ENCODE measurements at regions not wholly inside any gene's neighbourhood (a gene's known extent, or its start where the extent isn't known, plus 50 kb on each side); places are given as distances from the start of the nearest gene placed in this dataset.

DNA sequence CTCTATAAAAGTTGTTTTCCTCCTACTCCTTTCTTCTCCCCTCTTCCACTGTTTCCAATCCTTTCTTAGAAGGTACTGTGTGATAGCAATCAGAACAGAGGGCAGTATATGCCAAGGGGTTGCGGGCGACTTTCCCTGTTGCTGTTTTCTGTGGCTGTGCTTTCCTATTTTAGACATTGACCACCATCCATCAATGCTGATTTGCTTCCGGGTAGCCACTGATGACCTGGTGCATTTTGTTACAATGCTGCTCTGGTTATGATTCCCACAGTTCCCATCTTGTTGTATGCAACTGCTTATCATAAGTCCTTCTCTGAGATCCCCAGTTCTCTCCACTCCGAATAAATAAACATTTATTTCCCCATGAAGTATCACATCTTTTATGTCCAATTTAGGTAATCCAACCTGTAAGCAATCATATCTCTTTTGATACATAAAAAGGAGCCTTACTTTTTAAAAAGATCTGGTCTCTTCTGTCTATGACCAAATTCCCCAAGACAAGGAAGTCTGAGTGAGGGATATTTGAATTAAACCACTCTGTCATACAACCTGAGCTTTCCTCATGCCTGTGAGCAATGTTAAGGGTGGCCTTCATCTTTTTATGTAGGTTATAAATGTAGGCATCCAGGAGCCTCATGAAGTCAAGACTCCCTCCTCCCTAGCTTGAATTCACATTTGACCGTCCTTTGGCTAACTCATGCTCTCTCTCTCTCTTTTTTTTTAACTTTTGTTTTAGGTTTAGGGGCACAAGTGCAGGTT, 52.5 kb upstream of the CD55 start:
- no peak overlapping the region for H3K4me3 ChIP-seq (ENCODE audit: low read depth, low read length)
- no peak for DNase-seq (ENCODE audit: low read depth, low spot score)
- TF ChIP-seq, protein P1, sequence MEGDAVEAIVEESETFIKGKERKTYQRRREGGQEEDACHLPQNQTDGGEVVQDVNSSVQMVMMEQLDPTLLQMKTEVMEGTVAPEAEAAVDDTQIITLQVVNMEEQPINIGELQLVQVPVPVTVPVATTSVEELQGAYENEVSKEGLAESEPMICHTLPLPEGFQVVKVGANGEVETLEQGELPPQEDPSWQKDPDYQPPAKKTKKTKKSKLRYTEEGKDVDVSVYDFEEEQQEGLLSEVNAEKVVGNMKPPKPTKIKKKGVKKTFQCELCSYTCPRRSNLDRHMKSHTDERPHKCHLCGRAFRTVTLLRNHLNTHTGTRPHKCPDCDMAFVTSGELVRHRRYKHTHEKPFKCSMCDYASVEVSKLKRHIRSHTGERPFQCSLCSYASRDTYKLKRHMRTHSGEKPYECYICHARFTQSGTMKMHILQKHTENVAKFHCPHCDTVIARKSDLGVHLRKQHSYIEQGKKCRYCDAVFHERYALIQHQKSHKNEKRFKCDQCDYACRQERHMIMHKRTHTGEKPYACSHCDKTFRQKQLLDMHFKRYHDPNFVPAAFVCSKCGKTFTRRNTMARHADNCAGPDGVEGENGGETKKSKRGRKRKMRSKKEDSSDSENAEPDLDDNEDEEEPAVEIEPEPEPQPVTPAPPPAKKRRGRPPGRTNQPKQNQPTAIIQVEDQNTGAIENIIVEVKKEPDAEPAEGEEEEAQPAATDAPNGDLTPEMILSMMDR (IDR thresholded peaks at IDR 0.05; ENCODE audit: insufficient read depth, low read length, missing control alignments), result no peak
- CTCF ChIA-PET, result no interaction called here
- POLR2A ChIA-PET, result no interaction called here
